ENCODE measurements at regions not wholly inside any gene's neighbourhood (a gene's known extent, or its start where the extent isn't known, plus 50 kb on each side); places are given as distances from the start of the nearest gene placed in this dataset.

GRCh38 chr13:74683411-74683810 is 549.2 kb upstream of the KLF12 start:
- TF ChIP-seq CTCF (IDR thresholded peaks at IDR 0.05): no peak
- TF ChIP-seq ZNF317 (CRISPR knock-in tag; IDR thresholded peaks at IDR 0.05; ENCODE audit: borderline replicate concordance, low read depth): no peak
- TF ChIP-seq ESRRA (CRISPR knock-in tag; IDR thresholded peaks at IDR 0.05; ENCODE audit: borderline replicate concordance): no peak

Measured in WTC11 (cell line).